ENCODE measurements at regions not wholly inside any gene's neighbourhood (a gene's known extent, or its start where the extent isn't known, plus 50 kb on each side); places are given as distances from the start of the nearest gene placed in this dataset.

DNA sequence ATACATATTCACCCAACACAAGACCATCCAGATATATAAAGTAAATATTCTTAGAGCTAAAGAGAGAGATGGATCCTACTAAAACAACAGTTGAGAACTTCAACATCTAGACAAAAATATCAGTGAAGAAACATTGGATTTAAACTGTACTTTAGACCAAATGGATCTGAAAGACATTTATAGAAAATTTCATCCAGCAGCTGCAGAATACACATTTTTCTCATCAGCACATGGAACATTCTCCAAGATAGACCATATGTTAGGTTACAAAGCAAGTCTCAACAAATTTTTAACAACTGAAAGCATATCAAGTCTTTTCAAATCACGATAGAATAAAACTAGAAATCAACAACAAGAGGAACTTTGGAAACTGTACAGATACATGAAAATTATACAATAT lies 369.0 kb upstream of the CCDC54 start:
- intact Hi-C loops (cut with DNase I; ENCODE audit: low total_unique reads) (no loop called here), in situ Hi-C loops (cut with MboI; ENCODE audit: low pct_ligation_motif_present in 1 of 4, low pct_unique_long_range_greater_than_20kb in 1 of 4, low sequenced_read_pairs in 3 of 4) (no loop called here)
- 77 to 78% methylated on average over 1 of the region's 1 CpG for WGBS, 2 donors (ENCODE audit: low coverage in 1 of 2)
- no peaks in the 10 kb centered on the region for H3K36me3 ChIP-seq
- H3K27me3 ChIP-seq: no peaks in the 10 kb centered on the region
- no peaks in the 10 kb centered on the region for H3K9me3 ChIP-seq
- no peak overlapping the region for H3K27ac ChIP-seq
- TF ChIP-seq POLR2AphosphoS5 (IDR thresholded peaks at IDR 0.05) (no peak), POLR2A (IDR thresholded peaks at IDR 0.05) (no peak), EP300 (IDR thresholded peaks at IDR 0.05; ENCODE audit: low read depth) (no peak)
- TF ChIP-seq, protein P1, sequence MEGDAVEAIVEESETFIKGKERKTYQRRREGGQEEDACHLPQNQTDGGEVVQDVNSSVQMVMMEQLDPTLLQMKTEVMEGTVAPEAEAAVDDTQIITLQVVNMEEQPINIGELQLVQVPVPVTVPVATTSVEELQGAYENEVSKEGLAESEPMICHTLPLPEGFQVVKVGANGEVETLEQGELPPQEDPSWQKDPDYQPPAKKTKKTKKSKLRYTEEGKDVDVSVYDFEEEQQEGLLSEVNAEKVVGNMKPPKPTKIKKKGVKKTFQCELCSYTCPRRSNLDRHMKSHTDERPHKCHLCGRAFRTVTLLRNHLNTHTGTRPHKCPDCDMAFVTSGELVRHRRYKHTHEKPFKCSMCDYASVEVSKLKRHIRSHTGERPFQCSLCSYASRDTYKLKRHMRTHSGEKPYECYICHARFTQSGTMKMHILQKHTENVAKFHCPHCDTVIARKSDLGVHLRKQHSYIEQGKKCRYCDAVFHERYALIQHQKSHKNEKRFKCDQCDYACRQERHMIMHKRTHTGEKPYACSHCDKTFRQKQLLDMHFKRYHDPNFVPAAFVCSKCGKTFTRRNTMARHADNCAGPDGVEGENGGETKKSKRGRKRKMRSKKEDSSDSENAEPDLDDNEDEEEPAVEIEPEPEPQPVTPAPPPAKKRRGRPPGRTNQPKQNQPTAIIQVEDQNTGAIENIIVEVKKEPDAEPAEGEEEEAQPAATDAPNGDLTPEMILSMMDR (IDR thresholded peaks at IDR 0.05): no peak
- no peak overlapping the region for H3K4me3 ChIP-seq
- H3K4me1 ChIP-seq: no peaks in the 10 kb centered on the region
- DNase-seq: no peak

GRCh38 chr3:107013641-107014040 lies 363.6 kb upstream of the CCDC54 start:
- H3K4me1 ChIP-seq: no peaks in the 10 kb centered on the region
- WGBS, 2 donors (ENCODE audit: low coverage in 1 of 2): 89 to 100% methylated on average over 1 of the region's 1 CpG
- in situ Hi-C loops (cut with MboI; ENCODE audit: low pct_ligation_motif_present in 1 of 4, low pct_unique_long_range_greater_than_20kb in 1 of 4, low sequenced_read_pairs in 3 of 4): no loop called here

GRCh38 chr3:107024551-107025026 lies 352.6 kb upstream of the CCDC54 start:
- H3K9me3 ChIP-seq: no peaks in the 10 kb centered on the region
- H3K4me1 ChIP-seq: no peaks in the 10 kb centered on the region
- no peak for DNase-seq
- H3K4me3 ChIP-seq: no peak overlapping the region
- 25 to 33% methylated on average over 2 of the region's 2 CpGs for WGBS, 2 donors (ENCODE audit: low coverage in 1 of 2)
- H3K27ac ChIP-seq: no peak overlapping the region
- TF ChIP-seq, protein P1 (IDR thresholded peaks at IDR 0.05): no peak
- TF ChIP-seq POLR2A (IDR thresholded peaks at IDR 0.05) (no peak), POLR2AphosphoS5 (IDR thresholded peaks at IDR 0.05) (no peak), EP300 (IDR thresholded peaks at IDR 0.05; ENCODE audit: low read depth) (no peak)
- in situ Hi-C loops (cut with MboI; ENCODE audit: low pct_ligation_motif_present in 1 of 4, low pct_unique_long_range_greater_than_20kb in 1 of 4, low sequenced_read_pairs in 3 of 4): no loop called here
- no peaks in the 10 kb centered on the region for H3K27me3 ChIP-seq
- intact Hi-C loops (cut with DNase I; ENCODE audit: low total_unique reads): no loop called here
- H3K36me3 ChIP-seq: no peaks in the 10 kb centered on the region

More at GRCh38 chr3:107013641-107014040, 363.6 kb upstream of the CCDC54 start:
- Histone ChIP-seq H3K4me3 (no peak overlapping the region), H3K27ac (no peak overlapping the region), H3K27me3 (no peaks in the 10 kb centered on the region), H3K9me3 (no peaks in the 10 kb centered on the region), H3K36me3 (no peaks in the 10 kb centered on the region)
- no peak for DNase-seq
- intact Hi-C loops (cut with DNase I; ENCODE audit: low total_unique reads): no loop called here
- TF ChIP-seq, protein P1 (IDR thresholded peaks at IDR 0.05): no peak
- TF ChIP-seq POLR2AphosphoS5 (IDR thresholded peaks at IDR 0.05): no peak
- no peak for TF ChIP-seq POLR2A (IDR thresholded peaks at IDR 0.05)
- no peak for TF ChIP-seq EP300 (IDR thresholded peaks at IDR 0.05; ENCODE audit: low read depth)

GRCh38 chr3:107025961-107026360 lies 351.3 kb upstream of the CCDC54 start:
- no peaks in the 10 kb centered on the region for H3K36me3 ChIP-seq
- H3K27ac ChIP-seq: no peak overlapping the region
- intact Hi-C loops (cut with DNase I; ENCODE audit: low total_unique reads): no loop called here
- H3K9me3 ChIP-seq: no peaks in the 10 kb centered on the region
- no peaks in the 10 kb centered on the region for H3K27me3 ChIP-seq
- H3K4me3 ChIP-seq: no peak overlapping the region
- TF ChIP-seq POLR2A (IDR thresholded peaks at IDR 0.05): no peak
- in situ Hi-C loops (cut with MboI; ENCODE audit: low pct_ligation_motif_present in 1 of 4, low pct_unique_long_range_greater_than_20kb in 1 of 4, low sequenced_read_pairs in 3 of 4): no loop called here
- no peak for DNase-seq
- no peaks in the 10 kb centered on the region for H3K4me1 ChIP-seq
- 57 to 63% methylated on average over 2 to 3 of the region's 3 CpGs for WGBS, 2 donors (ENCODE audit: low coverage in 1 of 2)

- Histone ChIP-seq H3K27ac (no peak overlapping the region), H3K4me1 (no peaks in the 10 kb centered on the region), H3K36me3 (no peaks in the 10 kb centered on the region), H3K9me3 (no peaks in the 10 kb centered on the region), H3K4me3 (no peak overlapping the region), H3K27me3 (no peaks in the 10 kb centered on the region)
- in situ Hi-C loops (cut with MboI; ENCODE audit: low pct_ligation_motif_present in 1 of 4, low pct_unique_long_range_greater_than_20kb in 1 of 4, low sequenced_read_pairs in 3 of 4): no loop called here
- WGBS, 2 donors (ENCODE audit: low coverage in 1 of 2): 63 to 65% methylated on average over 1 of the region's 1 CpG
- TF ChIP-seq POLR2A (IDR thresholded peaks at IDR 0.05): no peak
- TF ChIP-seq, protein P1 (IDR thresholded peaks at IDR 0.05): no peak
- TF ChIP-seq POLR2AphosphoS5 (IDR thresholded peaks at IDR 0.05): no peak
- no peak for TF ChIP-seq EP300 (IDR thresholded peaks at IDR 0.05; ENCODE audit: low read depth)
- no peak for DNase-seq
- intact Hi-C loops (cut with DNase I; ENCODE audit: low total_unique reads): no loop called here
These were observed 349.2 kb upstream of the CCDC54 start for GRCh38 chr3:107028086-107028485.

All from transverse colon (tissue), 4 donors.